Panc1 (cell line): ENCODE measurements at regions not wholly inside any gene's neighbourhood (a gene's known extent, or its start where the extent isn't known, plus 50 kb on each side); places are given as distances from the start of the nearest gene placed in this dataset.

Experiments
- ATAC-seq: fragments of 200-7000 bp; cut with Tn5 transposase; 2 replicates; pipeline ENCODE4 v1.9.1; 2020; ENCODE audit warnings: mild to moderate bottlenecking, moderate library complexity
- BruUV-seq: library from RNA; stranded (reverse); fragments of 400-500 nt; replicated peaks from 2 replicates; lab custom pipeline; 2021; lab: Mats Ljungman, UMichigan
- CTCF ChIA-PET: fragments of 300-600 bp; sonication (Branson Sonifier 250); formaldehyde crosslinking; loops from one replicate; lab custom pipeline; 2022; ENCODE audit warnings: antibody characterized with exemption; lab: Charles Lee
- POLR2A ChIA-PET: fragments of 300-600 bp; sonication (Branson Sonifier 250); formaldehyde crosslinking; loops from one replicate; lab custom pipeline; 2022; ENCODE audit warnings: antibody characterized with exemption; lab: Charles Lee
- DNase-seq: peaks from one replicate; pipeline ENCODE4 v3.0.0-alpha.2; 2010; ENCODE audit warnings: low read depth, low spot score
- H3K27ac ChIP-seq: 2 replicates; pipeline ENCODE4 v1.5.1; 2011; ENCODE audit warnings: mild to moderate bottlenecking, low read length, inconsistent platforms
- H3K27me3 ChIP-seq: fragments of 200-500 bp; sonication (Bioruptor generic); 2 replicates; pipeline ENCODE4 v1.6.0; 2014; ENCODE audit warnings: low read length, inconsistent platforms; ENCODE audit not compliant: control insufficient read depth, insufficient read depth
- H3K36me3 ChIP-seq: fragments of 200-500 bp; sonication (Bioruptor generic); 2 replicates; pipeline ENCODE4 v1.5.1; 2014; ENCODE audit warnings: inconsistent platforms, mild to moderate bottlenecking, low read length, moderate library complexity; ENCODE audit not compliant: control insufficient read depth, insufficient read depth
- H3K4me1 ChIP-seq: 2 replicates; pipeline ENCODE4 v1.5.1; 2011; ENCODE audit warnings: inconsistent platforms, mild to moderate bottlenecking, low read length, moderate library complexity; ENCODE audit not compliant: control insufficient read depth, insufficient read depth
- H3K4me3 ChIP-seq, 2 experiments: 2 replicates each; pipeline ENCODE4 v1.5.1; 2011 to 2012; ENCODE audit warnings: low read depth in 2 of 2, low read length in 2 of 2, mild to moderate bottlenecking in 2 of 2, inconsistent platforms in 1 of 2, moderate library complexity in 1 of 2
- H3K9me3 ChIP-seq: fragments of 200-500 bp; sonication (Bioruptor generic); 2 replicates; pipeline ENCODE4 v1.5.1; 2014; ENCODE audit warnings: low read depth, mild to moderate bottlenecking, inconsistent platforms, low read length, moderate library complexity; ENCODE audit not compliant: control insufficient read depth, insufficient read depth
- POLR2AphosphoS5 ChIP-seq: IDR thresholded peaks from 2 replicates; pipeline ENCODE4 v1.6.1; 2012; ENCODE audit warnings: mild to moderate bottlenecking, low read depth, low read length, moderate library complexity
- SIN3A ChIP-seq: IDR thresholded peaks from 2 replicates; pipeline ENCODE4 v1.6.1; 2012; ENCODE audit warnings: low read depth, mild to moderate bottlenecking, low read length, moderate library complexity, borderline replicate concordance; ENCODE audit not compliant: insufficient read depth
- TCF7L2 ChIP-seq: IDR thresholded peaks from 2 replicates; pipeline ENCODE4 v1.6.1; 2011; ENCODE audit warnings: mild to moderate bottlenecking, low read depth, low read length, inconsistent platforms
- in situ Hi-C: cut with HindIII; loops from 2 replicates; pipeline ENCODE4 v1.10.0; 2016; ENCODE audit warnings: low sequenced_read_pairs, low pct_unique_long_range_greater_than_20kb
- intact Hi-C: fragments of 100-400 bp; cut with micrococcal nuclease; formaldehyde crosslinking; loops from one replicate; pipeline ENCODE4 v1.10.0; 2022; ENCODE audit not compliant: unreplicated experiment
- TF ChIP-seq, protein P1 (sequence below), 2 experiments: IDR thresholded peaks; 2 replicates each; pipeline ENCODE4 v1.6.1; 2011 to 2012; ENCODE audit warnings: low read depth in 2 of 2, control low read depth in 1 of 2, low read length in 1 of 2, mild to moderate bottlenecking in 1 of 2, moderate library complexity in 1 of 2; ENCODE audit not compliant: insufficient read depth in 1 of 2
- TF ChIP-seq, protein P2 (sequence below): fragments of 450-650 bp; IDR thresholded peaks from 2 replicates; pipeline ENCODE4 v1.5.1; 2017; ENCODE audit warnings: mild to moderate bottlenecking

DNA sequence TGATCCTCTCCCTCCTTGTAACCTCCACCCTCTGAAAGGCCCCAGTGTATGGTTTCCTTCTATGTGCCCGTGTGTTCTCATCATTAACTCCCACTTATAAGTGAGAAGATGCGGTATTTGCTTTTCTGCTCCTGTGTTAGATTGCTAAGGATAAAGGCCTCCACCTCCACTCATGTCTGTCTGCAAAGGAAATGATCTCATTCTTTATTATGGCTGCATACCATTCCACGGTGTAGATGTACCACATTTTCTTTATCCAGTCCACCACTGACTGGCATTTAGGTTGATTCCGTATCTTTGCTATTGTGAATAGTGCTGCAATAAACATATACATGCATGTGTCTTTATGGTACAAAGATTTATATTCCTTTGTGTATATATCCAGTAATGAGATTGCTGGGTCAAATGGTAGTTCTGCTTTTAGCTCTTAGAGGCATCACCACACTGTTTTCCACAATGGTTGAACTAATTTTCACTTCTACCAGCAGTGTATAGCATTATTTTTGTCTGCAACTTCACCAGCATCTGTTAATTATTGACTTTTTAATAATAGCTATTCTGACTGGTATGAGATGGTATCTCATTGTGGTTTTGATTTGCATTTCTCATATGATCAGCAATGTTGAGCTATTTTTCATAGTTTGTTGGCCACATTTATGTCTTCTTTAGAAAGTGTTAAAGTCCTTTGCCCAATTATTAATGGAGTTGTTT is 1030.9 kb downstream of the FSTL5 start:
- in situ Hi-C loops, result no loop called here
- BruUV-seq, result no TSS peak

DNA sequence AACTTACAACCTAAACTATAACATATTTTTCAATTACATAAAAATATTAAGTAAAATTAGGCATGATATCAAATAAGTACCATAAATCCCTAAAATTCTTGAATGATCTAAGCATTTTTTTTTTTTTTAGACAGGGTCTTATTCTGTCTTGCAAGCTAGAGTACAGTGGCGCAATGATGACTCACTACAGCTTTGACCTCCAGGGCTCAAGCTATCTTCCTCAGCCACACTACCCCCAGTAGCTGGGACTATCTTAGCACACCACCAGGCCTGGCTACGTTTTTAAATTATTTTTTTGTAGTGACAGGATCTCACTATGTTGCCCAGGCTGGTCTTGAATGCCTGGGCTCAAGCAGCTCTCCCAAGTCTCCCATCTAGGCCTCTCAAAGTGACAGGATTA is 1042.3 kb downstream of the FSTL5 start:
- no TSS peak for BruUV-seq
- no peaks in the 10 kb centered on the region for H3K9me3 ChIP-seq
- no peak for ATAC-seq
- no peaks in the 10 kb centered on the region for H3K4me1 ChIP-seq
- no peaks in the 10 kb centered on the region for H3K27me3 ChIP-seq
- no peak overlapping the region for H3K4me3 ChIP-seq
- H3K27ac ChIP-seq, result no peak overlapping the region
- ChIA-PET CTCF (no interaction called here), POLR2A (no interaction called here)
- TF ChIP-seq TCF7L2 (no peak), SIN3A (no peak), POLR2AphosphoS5 (no peak)
- TF ChIP-seq, protein P1, sequence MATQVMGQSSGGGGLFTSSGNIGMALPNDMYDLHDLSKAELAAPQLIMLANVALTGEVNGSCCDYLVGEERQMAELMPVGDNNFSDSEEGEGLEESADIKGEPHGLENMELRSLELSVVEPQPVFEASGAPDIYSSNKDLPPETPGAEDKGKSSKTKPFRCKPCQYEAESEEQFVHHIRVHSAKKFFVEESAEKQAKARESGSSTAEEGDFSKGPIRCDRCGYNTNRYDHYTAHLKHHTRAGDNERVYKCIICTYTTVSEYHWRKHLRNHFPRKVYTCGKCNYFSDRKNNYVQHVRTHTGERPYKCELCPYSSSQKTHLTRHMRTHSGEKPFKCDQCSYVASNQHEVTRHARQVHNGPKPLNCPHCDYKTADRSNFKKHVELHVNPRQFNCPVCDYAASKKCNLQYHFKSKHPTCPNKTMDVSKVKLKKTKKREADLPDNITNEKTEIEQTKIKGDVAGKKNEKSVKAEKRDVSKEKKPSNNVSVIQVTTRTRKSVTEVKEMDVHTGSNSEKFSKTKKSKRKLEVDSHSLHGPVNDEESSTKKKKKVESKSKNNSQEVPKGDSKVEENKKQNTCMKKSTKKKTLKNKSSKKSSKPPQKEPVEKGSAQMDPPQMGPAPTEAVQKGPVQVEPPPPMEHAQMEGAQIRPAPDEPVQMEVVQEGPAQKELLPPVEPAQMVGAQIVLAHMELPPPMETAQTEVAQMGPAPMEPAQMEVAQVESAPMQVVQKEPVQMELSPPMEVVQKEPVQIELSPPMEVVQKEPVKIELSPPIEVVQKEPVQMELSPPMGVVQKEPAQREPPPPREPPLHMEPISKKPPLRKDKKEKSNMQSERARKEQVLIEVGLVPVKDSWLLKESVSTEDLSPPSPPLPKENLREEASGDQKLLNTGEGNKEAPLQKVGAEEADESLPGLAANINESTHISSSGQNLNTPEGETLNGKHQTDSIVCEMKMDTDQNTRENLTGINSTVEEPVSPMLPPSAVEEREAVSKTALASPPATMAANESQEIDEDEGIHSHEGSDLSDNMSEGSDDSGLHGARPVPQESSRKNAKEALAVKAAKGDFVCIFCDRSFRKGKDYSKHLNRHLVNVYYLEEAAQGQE (IDR thresholded peaks at IDR 0.05; ENCODE audit: insufficient read depth in 1 of 2, low read depth in 2 of 2, low read length in 1 of 2), result no peak
- TF ChIP-seq, protein P2, sequence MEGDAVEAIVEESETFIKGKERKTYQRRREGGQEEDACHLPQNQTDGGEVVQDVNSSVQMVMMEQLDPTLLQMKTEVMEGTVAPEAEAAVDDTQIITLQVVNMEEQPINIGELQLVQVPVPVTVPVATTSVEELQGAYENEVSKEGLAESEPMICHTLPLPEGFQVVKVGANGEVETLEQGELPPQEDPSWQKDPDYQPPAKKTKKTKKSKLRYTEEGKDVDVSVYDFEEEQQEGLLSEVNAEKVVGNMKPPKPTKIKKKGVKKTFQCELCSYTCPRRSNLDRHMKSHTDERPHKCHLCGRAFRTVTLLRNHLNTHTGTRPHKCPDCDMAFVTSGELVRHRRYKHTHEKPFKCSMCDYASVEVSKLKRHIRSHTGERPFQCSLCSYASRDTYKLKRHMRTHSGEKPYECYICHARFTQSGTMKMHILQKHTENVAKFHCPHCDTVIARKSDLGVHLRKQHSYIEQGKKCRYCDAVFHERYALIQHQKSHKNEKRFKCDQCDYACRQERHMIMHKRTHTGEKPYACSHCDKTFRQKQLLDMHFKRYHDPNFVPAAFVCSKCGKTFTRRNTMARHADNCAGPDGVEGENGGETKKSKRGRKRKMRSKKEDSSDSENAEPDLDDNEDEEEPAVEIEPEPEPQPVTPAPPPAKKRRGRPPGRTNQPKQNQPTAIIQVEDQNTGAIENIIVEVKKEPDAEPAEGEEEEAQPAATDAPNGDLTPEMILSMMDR, result no peak
- no peaks in the 10 kb centered on the region for H3K36me3 ChIP-seq
- intact Hi-C loops (no loop called here), in situ Hi-C loops (no loop called here)
- no peak for DNase-seq

More for the DNA sequence above, 1030.9 kb downstream of the FSTL5 start:
- H3K4me1 ChIP-seq, result no peaks in the 10 kb centered on the region
- POLR2A ChIA-PET, result interaction anchor here (0.7 kb wide), 1 partner anchor 284 kb away, joined by 3 read pairs; no protein-coding TSS in a partner anchor
- no peaks in the 10 kb centered on the region for H3K27me3 ChIP-seq
- no peaks in the 10 kb centered on the region for H3K36me3 ChIP-seq
- DNase-seq (no peak), ATAC-seq (no peak)
- intact Hi-C loops, result no loop called here
- no peak overlapping the region for H3K4me3 ChIP-seq
- H3K27ac ChIP-seq, result no peak overlapping the region
- TF ChIP-seq, protein P1 (IDR thresholded peaks at IDR 0.05; ENCODE audit: insufficient read depth in 1 of 2, low read depth in 2 of 2, low read length in 1 of 2), result no peak
- no peak for TF ChIP-seq TCF7L2
- TF ChIP-seq POLR2AphosphoS5, result no peak
- TF ChIP-seq SIN3A, result no peak
- TF ChIP-seq, protein P2, result no peak
- CTCF ChIA-PET, result no interaction called here
- 0 out of 2 replicates have a peak, but pooled peaks cover 2% of the 10 kb centered on the region for H3K9me3 ChIP-seq
